ENCODE measurements at regions not wholly inside any gene's neighbourhood (a gene's known extent, or its start where the extent isn't known, plus 50 kb on each side); places are given as distances from the start of the nearest gene placed in this dataset.
"Not testable (repeated sequence)": the region's sequence is repeated elsewhere in the genome, so short reads cannot be mapped to it uniquely, and the experiment has no call there.

- no peak for DNase-seq (ENCODE audit: low read depth in 2 of 3, low spot score in 2 of 3)
Measured at GRCh38 chr6:20263059-20263458, 50.8 kb upstream of the MBOAT1 start.

DNA sequence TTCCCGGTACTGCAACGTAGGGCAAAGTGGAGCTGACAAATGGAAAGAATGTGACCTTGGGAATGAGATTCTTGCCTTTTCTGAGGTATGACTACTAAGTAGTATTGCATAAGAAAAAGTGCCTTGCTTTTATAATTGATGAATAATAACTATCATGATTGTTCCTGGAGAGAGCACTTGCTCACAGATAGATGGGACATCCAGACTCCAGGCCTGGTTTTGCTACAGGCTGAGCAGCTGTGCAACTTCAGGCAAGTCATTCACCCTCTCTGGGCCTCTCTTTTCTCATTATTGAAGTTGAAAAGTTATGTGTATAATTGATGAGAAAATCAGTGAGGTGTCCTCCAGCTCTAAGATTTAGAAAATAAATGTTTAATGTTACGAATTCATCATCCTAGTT, 53.6 kb upstream of the MBOAT1 start:
- no peak for DNase-seq (ENCODE audit: low read depth in 2 of 3, low spot score in 2 of 3)

GRCh38 chr6:20266851-20267608, 54.8 kb upstream of the MBOAT1 start:
- DNase-seq (ENCODE audit: low read depth in 2 of 3, low spot score in 2 of 3) = no peak

DNA sequence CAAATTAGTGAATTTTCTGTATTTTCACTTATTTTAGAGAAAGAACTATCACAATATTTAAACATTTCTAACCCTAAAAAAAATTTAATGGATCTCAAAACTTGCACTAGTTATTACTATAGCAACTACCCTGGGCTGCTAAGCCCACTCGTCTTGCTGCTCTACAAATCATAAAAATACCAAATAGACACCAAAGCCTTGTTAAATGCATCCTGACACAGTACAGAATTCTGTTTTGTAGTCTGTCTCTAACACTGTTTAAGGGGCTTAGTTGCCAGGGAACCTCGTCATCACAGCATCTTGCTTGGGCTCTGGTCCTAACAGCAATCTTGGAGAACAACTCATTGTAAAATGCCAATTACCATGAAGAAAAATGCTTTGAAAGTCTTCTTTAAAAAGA, 56.9 kb upstream of the MBOAT1 start:
- DNase-seq (ENCODE audit: low read depth in 2 of 3, low spot score in 2 of 3) = no peak

DNA sequence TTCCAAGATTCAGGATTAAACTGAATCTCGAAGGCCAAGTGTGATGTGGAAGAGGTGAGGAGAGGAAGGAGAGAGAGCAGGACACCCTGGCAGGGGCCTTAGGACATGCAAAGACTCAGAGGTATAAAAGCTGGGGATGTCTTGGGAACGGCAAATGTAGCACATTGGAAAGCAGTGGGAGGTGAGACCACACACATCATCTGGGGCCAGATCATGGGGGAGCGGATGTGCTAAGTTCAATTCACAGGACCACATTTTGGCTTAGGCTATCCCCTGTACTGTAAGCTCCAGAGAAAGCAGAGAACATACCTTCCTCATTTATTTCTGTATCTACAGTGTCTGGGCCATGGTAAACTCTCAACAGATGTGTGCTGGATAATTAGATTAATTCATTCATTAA, 59.5 kb upstream of the MBOAT1 start:
- no peak for DNase-seq (ENCODE audit: low read depth in 2 of 3, low spot score in 2 of 3)

- DNase-seq (ENCODE audit: low read depth in 2 of 3, low spot score in 2 of 3) = no peak
Measured at GRCh38 chr6:20274137-20274536, 61.9 kb upstream of the MBOAT1 start.

DNA sequence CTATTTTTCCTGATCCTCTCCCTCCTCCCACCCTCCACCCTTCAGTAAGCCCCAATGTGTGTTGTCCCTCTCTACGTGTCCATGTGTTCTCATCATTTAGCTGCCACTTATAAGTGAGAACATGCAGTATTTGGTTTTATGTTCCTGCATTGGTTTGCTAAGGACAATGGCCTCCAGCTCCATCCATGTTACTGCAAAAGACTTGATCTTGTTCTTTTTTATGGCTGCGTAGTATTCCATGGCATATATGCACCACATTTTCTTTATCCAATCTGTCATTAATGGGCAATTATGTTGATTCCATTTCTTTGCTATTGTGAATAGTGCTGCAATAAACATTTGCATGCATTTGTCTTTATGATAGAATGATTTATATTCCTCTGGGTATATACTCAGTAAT, 63.6 kb upstream of the MBOAT1 start:
- DNase-seq (ENCODE audit: low read depth in 2 of 3, low spot score in 2 of 3) = not testable (repeated sequence)

- DNase-seq (ENCODE audit: low read depth in 2 of 3, low spot score in 2 of 3) = not testable (repeated sequence)
Measured at GRCh38 chr6:20277724-20278123, 65.5 kb upstream of the MBOAT1 start.

- DNase-seq (ENCODE audit: low read depth in 2 of 3, low spot score in 2 of 3) = no peak
Measured at GRCh38 chr6:20279051-20279450, 66.8 kb upstream of the MBOAT1 start.

DNA sequence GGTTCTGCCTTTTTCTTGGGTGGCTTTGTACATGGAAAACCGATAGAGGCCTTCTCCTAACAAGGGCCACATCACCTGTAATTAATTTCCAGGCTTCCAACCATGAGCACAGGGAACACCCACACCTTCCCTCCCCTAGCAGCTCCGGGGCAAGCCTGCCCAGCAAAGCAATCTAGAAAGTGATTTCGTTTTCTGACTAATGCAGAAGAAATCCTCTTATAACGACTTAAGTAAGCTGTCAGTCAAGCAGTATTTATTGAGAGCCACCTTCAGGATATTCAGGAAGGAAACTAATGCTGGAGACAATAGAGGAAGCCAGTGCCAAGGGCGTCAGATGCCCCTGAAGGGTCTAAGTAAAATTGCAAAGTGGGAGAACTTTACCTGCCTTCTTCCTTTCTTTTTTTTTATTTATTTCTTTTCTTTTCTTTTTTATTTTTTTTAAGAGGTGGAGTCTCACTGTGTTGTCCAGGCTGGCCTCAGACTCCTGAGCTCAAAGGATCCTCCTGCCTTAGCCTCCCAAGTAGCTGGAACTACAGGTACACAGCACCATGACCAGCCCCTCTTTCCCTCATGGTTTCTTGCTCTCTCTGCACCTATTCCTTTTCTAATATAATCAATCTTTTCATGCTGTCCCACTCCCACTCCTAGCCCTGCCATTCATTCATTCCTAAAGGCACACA, 67.5 kb upstream of the MBOAT1 start:
- no peak for DNase-seq (ENCODE audit: low read depth in 2 of 3, low spot score in 2 of 3)

DNA sequence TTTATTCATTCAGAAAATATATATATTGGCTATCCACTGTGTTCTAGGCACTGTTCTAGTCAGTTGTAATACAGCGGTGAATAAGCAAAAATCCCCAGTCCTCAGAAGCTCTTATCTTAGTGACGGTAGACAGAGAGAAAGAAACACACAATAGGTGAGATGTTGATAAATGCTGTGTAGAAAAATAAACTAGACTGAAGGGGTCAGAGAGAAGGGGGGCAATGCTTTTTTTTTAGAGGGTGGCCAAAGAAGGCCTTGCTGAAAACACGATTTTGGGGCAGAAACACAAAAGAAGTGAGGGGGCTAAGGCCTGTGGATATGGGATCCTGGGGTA, 68.0 kb upstream of the MBOAT1 start:
- no peak for DNase-seq (ENCODE audit: low read depth in 2 of 3, low spot score in 2 of 3)

DNA sequence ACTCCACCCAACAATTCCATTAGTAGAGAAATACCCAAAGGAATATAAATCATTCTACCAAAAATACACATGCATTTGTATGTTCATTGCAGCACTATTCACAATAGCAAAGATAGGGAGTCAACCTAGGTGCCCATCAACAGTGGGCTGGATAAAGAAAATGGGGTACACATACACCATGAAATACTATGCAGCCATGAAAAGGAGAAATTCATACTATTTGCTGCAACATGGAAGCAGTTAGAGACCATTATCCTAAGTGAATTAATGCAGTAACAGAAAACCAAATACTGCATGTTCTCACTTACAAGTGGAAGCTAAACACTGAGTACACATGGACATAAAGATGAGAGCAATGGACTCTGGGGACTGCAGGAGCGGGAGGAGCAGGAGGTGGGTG, 72.4 kb upstream of the MBOAT1 start:
- no peak for DNase-seq (ENCODE audit: low read depth in 2 of 3, low spot score in 2 of 3)

- DNase-seq (ENCODE audit: low read depth in 2 of 3, low spot score in 2 of 3) = no peak
Measured at GRCh38 chr6:20286968-20287565, 74.8 kb upstream of the MBOAT1 start.

GRCh38 chr6:20291764-20292580, 79.7 kb upstream of the MBOAT1 start:
- peak; percentile 31 to 60 (median 38) for DNase-seq (ENCODE audit: low read depth in 2 of 3, low spot score in 2 of 3)

DNA sequence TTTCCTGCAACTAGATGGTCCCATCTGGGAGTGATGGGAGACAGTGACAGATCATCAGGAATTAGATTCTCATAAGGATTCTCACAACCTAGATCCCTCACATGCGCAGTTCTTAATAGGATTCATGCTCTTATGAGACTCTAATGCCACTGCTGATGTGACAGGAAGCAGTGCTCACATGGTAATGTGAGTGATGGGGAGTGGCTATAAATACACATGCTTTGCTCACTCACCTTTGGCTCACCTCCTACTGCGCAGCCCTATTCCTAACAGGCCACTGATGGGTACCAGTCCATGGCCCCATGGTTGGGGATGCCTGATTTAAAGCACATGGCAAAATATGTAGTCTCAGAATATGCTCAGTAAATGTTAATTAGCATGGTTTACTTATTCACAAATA, 80.6 kb upstream of the MBOAT1 start:
- DNase-seq (ENCODE audit: low read depth in 2 of 3, low spot score in 2 of 3) = no peak

GRCh38 chr6:20301256-20301655, 89.0 kb upstream of the MBOAT1 start:
- DNase-seq (ENCODE audit: low read depth in 2 of 3, low spot score in 2 of 3) = no peak

DNA sequence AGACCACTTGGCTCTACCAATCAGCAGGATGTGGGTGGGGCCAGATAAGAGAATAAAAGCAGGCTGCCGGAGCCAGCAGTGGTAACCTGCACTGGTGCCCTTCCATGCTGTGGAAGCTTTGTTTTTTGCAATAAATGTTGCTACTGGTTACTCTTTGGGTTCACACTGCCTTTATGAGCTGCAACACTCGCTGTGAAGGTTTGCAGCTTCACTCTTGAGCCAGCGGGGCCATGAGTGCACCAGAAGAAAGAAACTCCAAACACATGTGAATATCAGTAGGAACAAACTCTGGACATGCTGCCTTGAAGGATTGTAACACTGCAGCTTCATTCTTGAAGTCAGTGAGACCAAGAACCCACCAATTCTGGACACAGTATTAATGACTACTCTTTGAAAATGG, 89.9 kb upstream of the MBOAT1 start:
- no peak for DNase-seq (ENCODE audit: low read depth in 2 of 3, low spot score in 2 of 3)

DNA sequence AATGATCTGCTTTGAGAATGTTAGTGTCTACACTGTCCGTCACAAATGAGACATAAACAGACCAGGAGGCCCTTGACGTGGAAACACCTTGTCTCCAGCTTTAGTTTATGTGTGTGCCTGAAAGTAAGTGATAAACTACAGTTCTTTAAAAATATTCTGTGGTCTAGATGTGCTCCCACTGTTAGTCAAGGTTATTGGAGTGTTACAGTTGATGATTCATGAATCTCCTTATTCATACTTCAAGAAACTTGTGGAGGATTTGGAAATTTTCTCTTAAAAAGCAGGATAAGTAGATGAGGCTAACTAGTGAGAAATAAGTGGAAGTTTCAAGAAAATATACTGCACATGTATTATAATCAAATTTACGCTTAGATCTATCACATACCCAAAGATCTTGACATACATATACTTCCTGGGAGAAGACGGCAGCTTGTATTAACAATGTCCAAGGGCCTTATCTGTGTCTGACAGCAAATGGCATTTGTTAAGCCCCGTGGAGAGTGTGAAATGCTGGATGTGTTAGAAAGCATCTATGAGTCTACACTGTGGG, 90.5 kb upstream of the MBOAT1 start:
- DNase-seq (ENCODE audit: low read depth in 2 of 3, low spot score in 2 of 3) = no peak

GRCh38 chr6:20306491-20306890, 94.2 kb upstream of the MBOAT1 start:
- no peak for DNase-seq (ENCODE audit: low read depth in 2 of 3, low spot score in 2 of 3)

- DNase-seq (ENCODE audit: low read depth in 2 of 3, low spot score in 2 of 3) = no peak
Measured at GRCh38 chr6:20309186-20309585, 92.5 kb upstream of the E2F3 start.

DNA sequence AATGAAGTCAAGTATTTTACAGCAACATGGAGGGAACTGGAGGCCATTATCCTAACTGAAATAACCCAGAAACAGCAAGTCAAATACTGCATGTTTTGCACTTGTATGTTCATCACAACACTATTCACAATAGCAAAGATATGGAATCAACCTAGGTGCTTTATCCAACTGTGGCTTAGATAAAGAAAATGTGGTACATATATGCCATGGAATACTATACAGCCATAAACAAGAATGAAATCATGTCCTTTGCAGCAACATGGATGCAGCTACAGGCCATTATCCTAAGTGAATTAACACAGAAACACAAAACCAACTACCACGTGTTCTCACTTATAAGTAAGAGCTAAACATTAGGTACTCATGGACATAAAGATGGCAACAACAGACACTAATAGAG, 91.5 kb upstream of the E2F3 start:
- no peak for DNase-seq (ENCODE audit: low read depth in 2 of 3, low spot score in 2 of 3)
